GM23248 (cell line): ENCODE measurements at regions not wholly inside any gene's neighbourhood (a gene's known extent, or its start where the extent isn't known, plus 50 kb on each side); places are given as distances from the start of the nearest gene placed in this dataset.
"Not testable (repeated sequence)": the region's sequence is repeated elsewhere in the genome, so short reads cannot be mapped to it uniquely, and the experiment has no call there.

ENCODE experiments used
- DNase-seq: peaks from one replicate; pipeline ENCODE4 v3.0.0-alpha.2; 2015
- H2AFZ ChIP-seq: fragments of 200-600 bp; sonication (generic); 2 replicates; pipeline ENCODE4 v1.6.1; 2016; ENCODE audit warnings: antibody characterized with exemption
- H3F3A ChIP-seq: fragments of 200-600 bp; sonication (generic); 2 replicates; pipeline ENCODE4 v1.6.1; 2016; ENCODE audit warnings: mild to moderate bottlenecking, antibody characterized with exemption, mixed run types; ENCODE audit not compliant: insufficient read depth
- H3K27ac ChIP-seq: fragments of 200-600 bp; sonication (generic); 2 replicates; pipeline ENCODE4 v1.5.1; 2016; ENCODE audit warnings: mild to moderate bottlenecking
- H3K27me3 ChIP-seq: fragments of 200-600 bp; sonication (generic); replicated peaks from 2 replicates; pipeline ENCODE4 v1.6.1; 2016; ENCODE audit warnings: mild to moderate bottlenecking; ENCODE audit not compliant: insufficient read depth
- H3K36me3 ChIP-seq: fragments of 200-600 bp; sonication (generic); 2 replicates; pipeline ENCODE4 v1.6.1; 2016; ENCODE audit warnings: low read depth, mild to moderate bottlenecking
- H3K4me1 ChIP-seq: fragments of 200-600 bp; sonication (generic); 2 replicates; pipeline ENCODE4 v1.6.1; 2016; ENCODE audit warnings: mild to moderate bottlenecking; ENCODE audit not compliant: insufficient read depth
- H3K4me2 ChIP-seq: fragments of 200-600 bp; sonication (generic); one replicate; pipeline ENCODE4 v1.6.1; 2016; ENCODE audit warnings: mild to moderate bottlenecking; ENCODE audit not compliant: unreplicated experiment
- H3K4me3 ChIP-seq: fragments of 200-600 bp; sonication (generic); 2 replicates; pipeline ENCODE4 v1.5.1; 2016; ENCODE audit warnings: mild to moderate bottlenecking
- H3K79me2 ChIP-seq: fragments of 200-600 bp; sonication (generic); 2 replicates; pipeline ENCODE4 v1.6.1; 2016; ENCODE audit warnings: mild to moderate bottlenecking; ENCODE audit not compliant: insufficient read depth
- H3K9ac ChIP-seq: fragments of 200-600 bp; sonication (generic); 2 replicates; pipeline ENCODE4 v1.6.1; 2016; ENCODE audit warnings: mild to moderate bottlenecking
- H3K9me2 ChIP-seq: fragments of 200-600 bp; sonication (generic); 2 replicates; pipeline ENCODE4 v1.6.1; 2016; ENCODE audit warnings: mixed run types, mild to moderate bottlenecking, moderate library complexity; ENCODE audit not compliant: insufficient read depth
- H3K9me3 ChIP-seq: fragments of 200-600 bp; sonication (generic); one replicate; pipeline ENCODE4 v1.6.1; 2017; ENCODE audit warnings: low read depth
- H4K20me1 ChIP-seq: fragments of 200-600 bp; sonication (generic); 2 replicates; pipeline ENCODE4 v1.6.0; 2016; ENCODE audit not compliant: insufficient read depth
- EZH2 ChIP-seq: fragments of 200-600 bp; sonication (generic); IDR thresholded peaks from 2 replicates; pipeline ENCODE4 v1.6.1; 2018; ENCODE audit warnings: antibody characterized with exemption, mild to moderate bottlenecking; ENCODE audit not compliant: insufficient read depth, poor library complexity, severe bottlenecking
- EZH2phosphoT487 ChIP-seq: fragments of 200-600 bp; sonication (generic); IDR thresholded peaks from 2 replicates; pipeline ENCODE4 v1.6.1; 2018; ENCODE audit warnings: antibody characterized with exemption, moderate library complexity, mild to moderate bottlenecking, low read depth; ENCODE audit not compliant: insufficient read depth
- WGBS, 2 experiments: methylation state at CpG; one replicate each; pipeline ENCODE4 v1.1.6; 2015 to 2017; ENCODE audit warnings: low lambda C conversion rate in 2 of 2, low coverage in 1 of 2; ENCODE audit errors: missing lambda C conversion rate in 2 of 2; 5-methylcytosine and 5-hydroxymethylcytosine counted together
- in situ Hi-C: fragments of 300-500 bp; cut with MboI; formaldehyde crosslinking; loops from 2 replicates; pipeline ENCODE4 v1.15.0; 2020

DNA sequence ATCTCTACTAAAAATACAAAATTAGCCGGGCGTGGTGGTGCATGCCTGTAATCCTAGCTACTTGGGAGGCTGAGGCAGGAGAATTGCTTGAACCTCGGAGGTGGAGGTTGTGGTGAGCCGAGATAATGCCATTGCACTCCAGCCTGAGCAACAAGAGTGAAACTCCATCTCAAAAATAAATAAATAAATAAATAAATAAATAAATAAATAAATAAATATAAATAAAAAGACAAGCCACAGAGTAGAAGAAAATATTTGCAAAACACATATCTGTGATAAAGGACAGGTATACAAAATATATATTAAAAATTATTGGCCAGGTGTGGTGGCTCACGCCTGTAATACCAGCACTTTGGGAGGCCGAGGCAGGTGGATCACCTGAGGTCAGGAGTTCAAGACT lies 96.0 kb downstream of the MRPL57 start:
- H3K9me2 ChIP-seq, result not testable (repeated sequence)

GRCh38 chr13:21274457-21274856 lies 98.0 kb downstream of the MRPL57 start:
- not testable (repeated sequence) for DNase-seq, H3K27me3 ChIP-seq, H3K4me1 ChIP-seq, H3K9me2 ChIP-seq, H3K36me3 ChIP-seq, H3K4me2 ChIP-seq, H3F3A ChIP-seq, H4K20me1 ChIP-seq, H3K9ac ChIP-seq, H2AFZ ChIP-seq, H3K4me3 ChIP-seq, H3K27ac ChIP-seq, H3K9me3 ChIP-seq, H3K79me2 ChIP-seq
- WGBS, 2 experiments, result 31 to 35% methylated on average over 4 of the region's 4 CpGs
- in situ Hi-C loops, result loop anchor here (10.0 kb wide), 1 partner anchor 1730 kb away; no protein-coding TSS in a partner anchor

More for the DNA sequence above, 96.0 kb downstream of the MRPL57 start:
- H3K9me3 ChIP-seq, H3K4me2 ChIP-seq, H4K20me1 ChIP-seq, H3K4me3 ChIP-seq, H3K9ac ChIP-seq, H3K4me1 ChIP-seq, H3K27ac ChIP-seq, DNase-seq, H3F3A ChIP-seq, H2AFZ ChIP-seq, H3K36me3 ChIP-seq, H3K79me2 ChIP-seq, H3K27me3 ChIP-seq: not testable (repeated sequence)
- in situ Hi-C loops, result loop anchor here (10.0 kb wide), 1 partner anchor 1728 kb away; no protein-coding TSS in a partner anchor
- WGBS, 2 experiments, result 73 to 83% methylated on average over 6 of the region's 6 CpGs

- Histone ChIP-seq H3K27me3 (0 out of 2 replicates have a peak, but pooled peaks cover 6% of the 10 kb centered on the region), H3K9me2 (no peaks in the 10 kb centered on the region), H3K4me2 (no peak overlapping the region), H3K4me1 (no peaks in the 10 kb centered on the region), H3K9ac (no peak overlapping the region), H3K36me3 (no peaks in the 10 kb centered on the region), H3K79me2 (no peaks in the 10 kb centered on the region), H4K20me1 (no peaks in the 10 kb centered on the region), H3K9me3 (no peaks in the 10 kb centered on the region), H3K27ac (no peak overlapping the region), H3F3A (no peaks in the 10 kb centered on the region), H2AFZ (no peak overlapping the region), H3K4me3 (no peak overlapping the region)
- DNase-seq, result no peak
- 54 to 65% methylated on average over 2 of the region's 2 CpGs for WGBS, 2 experiments
- TF ChIP-seq EZH2phosphoT487 (no peak), EZH2 (no peak)
- in situ Hi-C loops, result no loop called here
Observed at GRCh38 chr13:21282065-21282464, 105.6 kb downstream of the MRPL57 start.

DNA sequence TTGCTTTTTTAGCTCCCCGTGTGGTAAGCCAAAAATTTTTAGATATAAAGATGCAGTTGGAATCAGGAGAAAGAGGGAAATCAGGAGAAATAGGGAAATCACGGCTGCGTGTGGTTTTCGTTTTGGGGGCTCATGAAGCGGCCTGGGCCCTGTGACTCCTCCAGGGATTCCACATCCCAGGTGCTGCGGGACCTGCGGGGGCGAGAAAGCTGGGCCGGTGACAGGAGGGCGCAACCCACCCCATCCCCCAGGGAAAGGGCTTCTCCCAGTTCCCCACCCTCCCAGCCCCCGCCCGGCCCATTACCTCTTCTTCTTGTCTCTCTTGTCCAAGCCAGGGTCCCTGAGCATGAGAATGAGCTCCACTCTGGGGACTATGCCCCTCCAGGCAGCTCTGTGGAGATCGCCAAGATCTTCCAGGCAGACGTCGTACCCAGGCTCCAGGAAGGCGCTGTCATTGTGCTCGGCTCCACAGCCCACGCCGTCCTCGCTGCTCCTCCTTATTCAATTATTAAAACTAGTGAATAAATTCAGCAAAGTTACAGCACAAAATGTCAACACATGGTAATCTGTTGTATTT lies 111.0 kb downstream of the MRPL57 start:
- Histone ChIP-seq H3K4me1 (no peaks in the 10 kb centered on the region), H3K36me3 (no peaks in the 10 kb centered on the region), H2AFZ (no peak overlapping the region), H4K20me1 (no peaks in the 10 kb centered on the region), H3K9me2 (no peaks in the 10 kb centered on the region), H3K27me3 (no peaks in the 10 kb centered on the region), H3K4me3 (no peak overlapping the region), H3K27ac (no peak overlapping the region), H3K4me2 (no peak overlapping the region), H3K9ac (no peak overlapping the region), H3K9me3 (no peaks in the 10 kb centered on the region), H3F3A (no peaks in the 10 kb centered on the region), H3K79me2 (no peaks in the 10 kb centered on the region)
- in situ Hi-C loops, result no loop called here
- TF ChIP-seq EZH2, result no peak
- DNase-seq, result no peak
- 67 to 69% methylated on average over 17 to 20 of the region's 20 CpGs for WGBS, 2 experiments

- H2AFZ ChIP-seq, result no peak overlapping the region
- H3K9ac ChIP-seq, result no peak overlapping the region
- WGBS, 2 experiments, result 83 to 94% methylated on average over 5 of the region's 5 CpGs
- H3F3A ChIP-seq, result no peaks in the 10 kb centered on the region
- TF ChIP-seq EZH2, result no peak
- TF ChIP-seq EZH2phosphoT487, result no peak
- H3K4me1 ChIP-seq, result no peaks in the 10 kb centered on the region
- in situ Hi-C loops, result no loop called here
- no peak overlapping the region for H3K27ac ChIP-seq
- no peaks in the 10 kb centered on the region for H3K79me2 ChIP-seq
- no peak for DNase-seq
- H3K27me3 ChIP-seq, result no peaks in the 10 kb centered on the region
- H3K4me3 ChIP-seq, result no peak overlapping the region
- no peaks in the 10 kb centered on the region for H3K9me2 ChIP-seq
- H3K36me3 ChIP-seq, result no peaks in the 10 kb centered on the region
- no peaks in the 10 kb centered on the region for H4K20me1 ChIP-seq
- no peaks in the 10 kb centered on the region for H3K9me3 ChIP-seq
- H3K4me2 ChIP-seq, result no peak overlapping the region
Observed at GRCh38 chr13:21289475-21289874, 113.0 kb downstream of the MRPL57 start.

GRCh38 chr13:21290442-21291002 lies 114.1 kb downstream of the MRPL57 start:
- H3K27me3 ChIP-seq, H3K4me1 ChIP-seq, in situ Hi-C loops, H3K27ac ChIP-seq, H3K79me2 ChIP-seq, DNase-seq, H3K4me2 ChIP-seq, H3K9me3 ChIP-seq, H4K20me1 ChIP-seq, H3K9ac ChIP-seq, H2AFZ ChIP-seq, H3K9me2 ChIP-seq, H3K36me3 ChIP-seq, H3K4me3 ChIP-seq, H3F3A ChIP-seq: not testable (repeated sequence)
- WGBS, 2 experiments, result 82 to 85% methylated on average over 13 of the region's 13 CpGs
